HCT116 (cell line): ENCODE measurements at regions not wholly inside any gene's neighbourhood (a gene's known extent, or its start where the extent isn't known, plus 50 kb on each side); places are given as distances from the start of the nearest gene placed in this dataset.

Experiments used
- ATAC-seq: fragments of 200-7000 bp; cut with Tn5 transposase; 2 replicates; pipeline ENCODE4 v1.9.1; 2020; ENCODE audit warnings: mild to moderate bottlenecking, moderate library complexity
- BruUV-seq: library from RNA; stranded (reverse); fragments of 400-500 nt; replicated peaks from 2 replicates; lab custom pipeline; 2021; lab: Mats Ljungman, UMichigan
- CTCF ChIA-PET: fragments of 300-600 bp; sonication (Branson Sonifier 250); formaldehyde crosslinking; loops from one replicate; lab custom pipeline; 2021; ENCODE audit warnings: antibody characterized with exemption; lab: Charles Lee
- POLR2A ChIA-PET: fragments of 300-600, 350-600 bp; sonication (Branson Sonifier 250); formaldehyde crosslinking; loops from one replicate; lab custom pipeline; 2021; ENCODE audit warnings: antibody characterized with exemption; lab: Charles Lee
- RAD21 ChIA-PET, 2 experiments: fragments of 300-600 bp; sonication (Branson Sonifier 250); formaldehyde crosslinking; loops; one replicate each; lab custom pipeline; 2023; ENCODE audit warnings: low total read pairs in 2 of 2; ENCODE audit not compliant: uncharacterized antibody in 2 of 2, unreplicated experiment in 2 of 2, low non-redundant PET in 1 of 2; lab: Charles Lee
- DNase-seq: peaks from one replicate; pipeline ENCODE4 v3.0.0-alpha.2; 2010; ENCODE audit warnings: low read depth, low spot score
- H2AFZ ChIP-seq: fragments of 200-600 bp; shearing (Covaris generic), sonication (generic); 2 replicates; pipeline ENCODE4 v1.6.1; 2017; ENCODE audit warnings: low read depth, mixed run types, mixed read lengths, antibody characterized with exemption, low read length; ENCODE audit not compliant: poor library complexity, severe bottlenecking
- H3K27ac ChIP-seq: 2 replicates; pipeline ENCODE4 v1.5.1; 2012; ENCODE audit warnings: low read depth, low read length
- H3K27me3 ChIP-seq: fragments of 200-600 bp; sonication (generic); 2 replicates; pipeline ENCODE4 v1.6.1; 2016; ENCODE audit warnings: mixed run types, low read length, mixed read lengths; ENCODE audit not compliant: insufficient read depth
- H3K36me3 ChIP-seq, 2 experiments: fragments of 200-500 bp in 1 of 2; fragments of 200-600 bp in 1 of 2; sonication (Bioruptor generic) in 1 of 2; sonication (generic) in 1 of 2; 2 replicates each; pipeline versions ENCODE4 v1.5.1 to v1.6.1; 2014 to 2016; ENCODE audit warnings: low read length in 2 of 2, inconsistent platforms in 1 of 2, mixed read lengths in 1 of 2, mixed run types in 1 of 2; ENCODE audit not compliant: insufficient read depth in 2 of 2, control insufficient read depth in 1 of 2
- H3K4me1 ChIP-seq, 2 experiments: fragments of 200-600 bp in 1 of 2; sonication (generic) in 1 of 2; 2 replicates each; pipeline versions ENCODE4 v1.5.1 to v1.6.1; 2012 to 2017; ENCODE audit warnings: low read length in 2 of 2, inconsistent platforms in 1 of 2, mild to moderate bottlenecking in 1 of 2, mixed read lengths in 1 of 2, mixed run types in 1 of 2, moderate library complexity in 1 of 2; ENCODE audit not compliant: insufficient read depth in 2 of 2, control insufficient read depth in 1 of 2
- H3K4me2 ChIP-seq: fragments of 200-600 bp; sonication (generic); 2 replicates; pipeline ENCODE4 v1.6.1; 2017; ENCODE audit warnings: mixed run types, low read length, mixed read lengths
- H3K4me3 ChIP-seq, 2 experiments: fragments of 200-600 bp in 1 of 2; sonication (generic) in 1 of 2; replicated peaks in 1 of 2; 2 replicates each; pipeline ENCODE4 v1.5.1; 2011 to 2016; ENCODE audit warnings: low read length in 2 of 2, control low read depth in 1 of 2, low read depth in 1 of 2, mild to moderate bottlenecking in 1 of 2, mixed read lengths in 1 of 2, mixed run types in 1 of 2
- H3K79me2 ChIP-seq: fragments of 200-600 bp; sonication (generic); 2 replicates; pipeline ENCODE4 v1.6.1; 2017; ENCODE audit warnings: mild to moderate bottlenecking, mixed run types, low read length, moderate library complexity, mixed read lengths; ENCODE audit not compliant: insufficient read depth
- H3K9ac ChIP-seq: fragments of 200-600 bp; sonication (generic); 2 replicates; pipeline ENCODE4 v1.6.1; 2016; ENCODE audit warnings: low read length, mixed read lengths
- H3K9me2 ChIP-seq: fragments of 200-600 bp; sonication (generic), shearing (Covaris generic); 2 replicates; pipeline ENCODE4 v1.6.1; 2017; ENCODE audit warnings: mixed run types, mild to moderate bottlenecking, moderate library complexity; ENCODE audit not compliant: insufficient read depth
- H3K9me3 ChIP-seq, 2 experiments: fragments of 200-500 bp in 1 of 2; fragments of 200-600 bp in 1 of 2; sonication (Bioruptor generic) in 1 of 2; sonication (generic) in 1 of 2; 2 replicates each; pipeline ENCODE4 v1.6.1; 2014 to 2017; ENCODE audit warnings: low read length in 2 of 2, mixed read lengths in 2 of 2, inconsistent platforms in 1 of 2, low read depth in 1 of 2, mild to moderate bottlenecking in 1 of 2, mixed run types in 1 of 2, moderate library complexity in 1 of 2; ENCODE audit not compliant: control insufficient read depth in 1 of 2, insufficient read depth in 1 of 2
- H4K20me1 ChIP-seq: fragments of 200-600 bp; sonication (generic), shearing (Covaris generic); 2 replicates; pipeline ENCODE4 v1.6.1; 2017; ENCODE audit warnings: mixed run types, mild to moderate bottlenecking, moderate library complexity; ENCODE audit not compliant: insufficient read depth
- ATF3 ChIP-seq: IDR thresholded peaks from 2 replicates; pipeline ENCODE4 v1.6.1; 2012
- CBX3 ChIP-seq: IDR thresholded peaks from 2 replicates; pipeline ENCODE4 v1.6.1; 2012; ENCODE audit warnings: low read depth
- CTCF ChIP-seq, 3 experiments: fragments of 200-600 bp in 1 of 3; sonication (generic) in 1 of 3; IDR thresholded peaks in 2 of 3; conservative IDR thresholded peaks in 1 of 3; 2 replicates each; pipeline ENCODE4 v1.5.1; 2012 to 2017; ENCODE audit warnings: low read depth in 2 of 3, low read length in 2 of 3, antibody characterized with exemption in 1 of 3, borderline replicate concordance in 1 of 3, control low read depth in 1 of 3, mild to moderate bottlenecking in 1 of 3, mixed read lengths in 1 of 3, mixed run types in 1 of 3, moderate library complexity in 1 of 3; ENCODE audit not compliant: insufficient read depth in 1 of 3
- ELF1 ChIP-seq: IDR thresholded peaks from 2 replicates; pipeline ENCODE4 v1.6.1; 2012; ENCODE audit warnings: low read depth, borderline replicate concordance
- EZH2phosphoT487 ChIP-seq: fragments of 200-600 bp; IDR thresholded peaks from 2 replicates; pipeline ENCODE4 v1.6.1; 2018; ENCODE audit warnings: antibody characterized with exemption, borderline replicate concordance
- JUND ChIP-seq: IDR thresholded peaks from 2 replicates; pipeline ENCODE4 v1.6.1; 2012
- MAX ChIP-seq: IDR thresholded peaks from 2 replicates; pipeline ENCODE4 v1.6.1; 2012
- POLR2AphosphoS5 ChIP-seq: IDR thresholded peaks from 2 replicates; pipeline ENCODE4 v1.6.1; 2011; ENCODE audit warnings: mild to moderate bottlenecking, low read depth, low read length, moderate library complexity
- RAD21 ChIP-seq: IDR thresholded peaks from 2 replicates; pipeline ENCODE4 v1.6.1; 2012; ENCODE audit warnings: low read depth, mild to moderate bottlenecking
- SP1 ChIP-seq: IDR thresholded peaks from 2 replicates; pipeline ENCODE4 v1.6.1; 2012; ENCODE audit warnings: low read depth
- SRF ChIP-seq: IDR thresholded peaks from 2 replicates; pipeline ENCODE4 v1.6.1; 2012; ENCODE audit warnings: low read depth
- YY1 ChIP-seq: IDR thresholded peaks from 2 replicates; pipeline ENCODE4 v1.6.1; 2011; ENCODE audit warnings: low read length, low read depth, moderate library complexity, mild to moderate bottlenecking; ENCODE audit not compliant: insufficient replicate concordance; ENCODE audit errors: extremely low read depth
- ZBTB33 ChIP-seq: IDR thresholded peaks from 2 replicates; pipeline ENCODE4 v1.6.1; 2011; ENCODE audit warnings: mild to moderate bottlenecking, low read length, moderate library complexity; ENCODE audit not compliant: insufficient replicate concordance; ENCODE audit errors: extremely low read depth
- ZNF274 ChIP-seq: fragments of 200-500 bp; sonication (Bioruptor generic); IDR thresholded peaks from 2 replicates; pipeline ENCODE4 v1.6.1; 2014; ENCODE audit warnings: mild to moderate bottlenecking, low read depth, low read length, inconsistent platforms
- intact Hi-C: fragments of 100-400 bp; cut with micrococcal nuclease; formaldehyde crosslinking; loops from 2 replicates; pipeline ENCODE4 v1.10.0; 2022

GRCh38 chr4:123838474-123838873 is 441.9 kb downstream of the SPRY1 start:
- Histone ChIP-seq H3K4me1 (no peaks in the 10 kb centered on the region), H3K27ac (no peak overlapping the region), H3K27me3 (no peaks in the 10 kb centered on the region), H3K4me2 (no peak overlapping the region), H4K20me1 (no peaks in the 10 kb centered on the region), H3K9ac (no peak overlapping the region), H3K79me2 (no peaks in the 10 kb centered on the region), H2AFZ (no peak overlapping the region), H3K9me3 (no peaks in the 10 kb centered on the region), H3K4me3 (no peak overlapping the region), H3K9me2 (no peaks in the 10 kb centered on the region), H3K36me3 (no peaks in the 10 kb centered on the region)
- ChIA-PET CTCF (interaction anchor here (1.6 kb wide), 1 partner anchor 65 kb away, joined by 3 read pairs; no protein-coding TSS in a partner anchor), POLR2A (no interaction called here), RAD21 (no interaction called here)
- intact Hi-C loops: no loop called here
- BruUV-seq: no TSS peak
- DNase-seq (no peak), ATAC-seq (no peak)
- no peak for TF ChIP-seq SP1
- no peak for TF ChIP-seq CBX3
- TF ChIP-seq ZNF274: no peak
- no peak for TF ChIP-seq EZH2phosphoT487
- TF ChIP-seq ELF1: no peak
- TF ChIP-seq JUND: no peak
- no peak for TF ChIP-seq MAX
- TF ChIP-seq, all 23 proteins: peak for 0

GRCh38 chr4:123840197-123840596 is 443.6 kb downstream of the SPRY1 start:
- Histone ChIP-seq H3K4me2 (no peak overlapping the region), H3K9me3 (no peaks in the 10 kb centered on the region), H3K9me2 (no peaks in the 10 kb centered on the region), H3K79me2 (no peaks in the 10 kb centered on the region), H4K20me1 (no peaks in the 10 kb centered on the region), H3K4me3 (no peak overlapping the region), H3K27me3 (no peaks in the 10 kb centered on the region), H3K36me3 (no peaks in the 10 kb centered on the region), H3K4me1 (no peaks in the 10 kb centered on the region), H3K9ac (no peak overlapping the region), H3K27ac (no peak overlapping the region), H2AFZ (no peak overlapping the region)
- RAD21 ChIA-PET: no interaction called here
- CTCF ChIA-PET: interaction anchor here (1.6 kb wide), 1 partner anchor 67 kb away, joined by 3 read pairs; no protein-coding TSS in a partner anchor
- intact Hi-C loops: no loop called here
- DNase-seq (no peak), ATAC-seq (no peak)
- no TSS peak for BruUV-seq
- POLR2A ChIA-PET: no interaction called here
- TF ChIP-seq SRF (no peak), ATF3 (no peak), ELF1 (no peak), RAD21 (no peak), JUND (no peak), CTCF (IDR thresholded peaks at IDR 0.05 in 2 of 3, conservative IDR thresholded peaks at IDR 0.05 in 1 of 3; ENCODE audit: borderline replicate concordance in 1 of 3, insufficient read depth in 1 of 3, low read depth in 2 of 3, low read length in 2 of 3) (no peak), YY1 (no peak), POLR2AphosphoS5 (no peak), SP1 (no peak), ZNF274 (no peak), ZBTB33 (no peak)
